IMR-90 (cell line): ENCODE measurements at regions not wholly inside any gene's neighbourhood (a gene's known extent, or its start where the extent isn't known, plus 50 kb on each side); places are given as distances from the start of the nearest gene placed in this dataset.

Experiments used
- BHLHE40 ChIP-seq: fragments of 150-350 bp; IDR thresholded peaks from 2 replicates; pipeline ENCODE4 v1.6.1; 2016; ENCODE audit warnings: mild to moderate bottlenecking, low read depth, low read length
- CEBPB ChIP-seq: IDR thresholded peaks from 2 replicates; pipeline ENCODE4 v1.6.1; 2012; ENCODE audit warnings: low read depth, low read length, improper control_type of control experiment
- CHD1 ChIP-seq: IDR thresholded peaks from 2 replicates; pipeline ENCODE4 v1.6.1; 2012; ENCODE audit warnings: low read depth, low read length, improper control_type of control experiment
- FOS ChIP-seq: fragments of 150-350 bp; IDR thresholded peaks from 2 replicates; pipeline ENCODE4 v1.6.1; 2016; ENCODE audit warnings: low read depth, low read length
- MAFK ChIP-seq: IDR thresholded peaks from 2 replicates; pipeline ENCODE4 v1.6.1; 2012; ENCODE audit warnings: low read depth, low read length, improper control_type of control experiment
- MXI1 ChIP-seq: IDR thresholded peaks from 2 replicates; pipeline ENCODE4 v1.6.1; 2012; ENCODE audit warnings: low read depth, mild to moderate bottlenecking, low read length, moderate library complexity, borderline replicate concordance
- POLR2A ChIP-seq: IDR thresholded peaks from 2 replicates; pipeline ENCODE4 v1.6.1; 2012; ENCODE audit warnings: mild to moderate bottlenecking, low read depth, low read length
- TF ChIP-seq, protein P1 (sequence below): conservative IDR thresholded peaks from 2 replicates; pipeline ENCODE4 v1.5.1; 2012; ENCODE audit warnings: mild to moderate bottlenecking, low read depth, low read length, improper control_type of control experiment

DNA sequence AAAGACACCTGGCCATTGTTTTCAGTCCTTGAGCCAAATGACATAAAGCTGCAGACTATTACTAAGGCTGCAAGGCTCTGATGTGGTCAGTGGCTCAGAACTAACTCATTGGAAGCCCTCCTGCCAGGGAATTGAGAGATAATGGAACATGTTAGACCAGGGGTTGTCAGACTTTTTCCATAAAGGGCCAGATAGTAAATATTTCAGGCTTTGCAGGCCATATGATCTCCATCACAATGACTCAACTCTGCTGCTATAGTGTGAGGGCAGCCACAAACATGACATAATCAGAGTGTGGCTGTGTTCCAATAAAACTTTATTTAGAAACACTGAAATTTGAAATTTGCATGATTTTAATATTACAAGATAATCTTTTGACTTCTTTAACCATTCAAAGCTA lies 140.3 kb downstream of the TMEM30B start:
- TF ChIP-seq, protein P1, sequence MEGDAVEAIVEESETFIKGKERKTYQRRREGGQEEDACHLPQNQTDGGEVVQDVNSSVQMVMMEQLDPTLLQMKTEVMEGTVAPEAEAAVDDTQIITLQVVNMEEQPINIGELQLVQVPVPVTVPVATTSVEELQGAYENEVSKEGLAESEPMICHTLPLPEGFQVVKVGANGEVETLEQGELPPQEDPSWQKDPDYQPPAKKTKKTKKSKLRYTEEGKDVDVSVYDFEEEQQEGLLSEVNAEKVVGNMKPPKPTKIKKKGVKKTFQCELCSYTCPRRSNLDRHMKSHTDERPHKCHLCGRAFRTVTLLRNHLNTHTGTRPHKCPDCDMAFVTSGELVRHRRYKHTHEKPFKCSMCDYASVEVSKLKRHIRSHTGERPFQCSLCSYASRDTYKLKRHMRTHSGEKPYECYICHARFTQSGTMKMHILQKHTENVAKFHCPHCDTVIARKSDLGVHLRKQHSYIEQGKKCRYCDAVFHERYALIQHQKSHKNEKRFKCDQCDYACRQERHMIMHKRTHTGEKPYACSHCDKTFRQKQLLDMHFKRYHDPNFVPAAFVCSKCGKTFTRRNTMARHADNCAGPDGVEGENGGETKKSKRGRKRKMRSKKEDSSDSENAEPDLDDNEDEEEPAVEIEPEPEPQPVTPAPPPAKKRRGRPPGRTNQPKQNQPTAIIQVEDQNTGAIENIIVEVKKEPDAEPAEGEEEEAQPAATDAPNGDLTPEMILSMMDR = no peak
- TF ChIP-seq BHLHE40 = no peak
- no peak for TF ChIP-seq MAFK
- no peak for TF ChIP-seq POLR2A
- no peak for TF ChIP-seq CHD1
- TF ChIP-seq CEBPB = peak; percentile 31; the same call in 1 of the 2 replicates
- TF ChIP-seq FOS = peak; percentile 49; the same call in 1 of the 2 replicates
- TF ChIP-seq MXI1 = no peak
